ENCODE measurements at regions not wholly inside any gene's neighbourhood (a gene's known extent, or its start where the extent isn't known, plus 50 kb on each side); places are given as distances from the start of the nearest gene placed in this dataset.

- no peak for TF ChIP-seq CTCF (IDR thresholded peaks at IDR 0.05; ENCODE audit: low read depth, low read length)
- TF ChIP-seq MYC (IDR thresholded peaks at IDR 0.05; ENCODE audit: low read depth, low read length): no peak
- TF ChIP-seq, protein P1, sequence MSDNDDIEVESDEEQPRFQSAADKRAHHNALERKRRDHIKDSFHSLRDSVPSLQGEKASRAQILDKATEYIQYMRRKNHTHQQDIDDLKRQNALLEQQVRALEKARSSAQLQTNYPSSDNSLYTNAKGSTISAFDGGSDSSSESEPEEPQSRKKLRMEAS (IDR thresholded peaks at IDR 0.05; ENCODE audit: low read depth, low read length): no peak
Observed at GRCh38 chr10:43013065-43013464, 63.8 kb upstream of the RET start.
